ENCODE measurements at regions not wholly inside any gene's neighbourhood (a gene's known extent, or its start where the extent isn't known, plus 50 kb on each side); places are given as distances from the start of the nearest gene placed in this dataset.

GRCh38 chr5:15209053-15209762 lies 290.8 kb upstream of the FBXL7 start:
- CTCF ChIA-PET: no interaction called here
- no peak for ATAC-seq
- no peaks in the 10 kb centered on the region for H3K36me3 Mint-ChIP-seq (ENCODE audit: low read depth)
- H3K27ac Mint-ChIP-seq: no peak overlapping the region
- POLR2A ChIA-PET: no interaction called here
- H3K4me3 Mint-ChIP-seq: no peak overlapping the region
- H3K27me3 Mint-ChIP-seq (ENCODE audit: low read depth): no peaks in the 10 kb centered on the region
- H3K4me1 Mint-ChIP-seq (ENCODE audit: low read depth): no peaks in the 10 kb centered on the region
- peaks cover 9% of the 10 kb centered on the region for H3K9me3 Mint-ChIP-seq (ENCODE audit: insufficient read depth)
- DNase-seq: no peak

- Mint-ChIP-seq H3K4me3 (no peak overlapping the region), H3K36me3 (ENCODE audit: low read depth) (no peaks in the 10 kb centered on the region), H3K9me3 (ENCODE audit: insufficient read depth) (peaks cover 16% of the 10 kb centered on the region), H3K27ac (no peak overlapping the region), H3K27me3 (ENCODE audit: low read depth) (no peaks in the 10 kb centered on the region), H3K4me1 (ENCODE audit: low read depth) (no peaks in the 10 kb centered on the region)
- ChIA-PET CTCF (no interaction called here), POLR2A (no interaction called here)
- ATAC-seq (no peak), DNase-seq (no peak)
Observed at GRCh38 chr5:15206133-15206532, 293.8 kb upstream of the FBXL7 start.

DNA sequence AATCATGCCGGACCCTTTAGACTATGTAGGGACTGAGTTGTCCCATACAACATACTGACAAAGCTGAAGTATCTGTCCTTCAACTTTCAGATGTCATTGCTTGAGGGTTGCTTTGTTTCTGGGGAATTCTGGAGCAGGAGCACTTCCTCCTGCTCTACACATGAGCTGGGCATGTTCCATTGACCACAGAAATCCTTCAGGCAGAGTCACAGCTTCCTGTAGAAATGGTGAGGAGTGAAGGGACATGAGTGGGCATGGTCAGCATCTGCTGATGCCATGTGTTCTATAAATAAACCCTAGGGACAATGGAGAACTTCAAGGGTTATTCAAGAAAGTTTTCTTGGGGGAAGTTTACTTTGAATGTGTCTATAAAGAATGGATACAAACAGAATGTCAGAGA lies 296.6 kb upstream of the FBXL7 start:
- Mint-ChIP-seq H3K4me3 (no peak overlapping the region), H3K27ac (no peak overlapping the region), H3K27me3 (ENCODE audit: low read depth) (no peaks in the 10 kb centered on the region), H3K4me1 (ENCODE audit: low read depth) (no peaks in the 10 kb centered on the region), H3K36me3 (ENCODE audit: low read depth) (no peaks in the 10 kb centered on the region), H3K9me3 (ENCODE audit: insufficient read depth) (peaks cover 17% of the 10 kb centered on the region)
- no peak for DNase-seq
- ChIA-PET POLR2A (no interaction called here), CTCF (no interaction called here)
- no peak for ATAC-seq

DNA sequence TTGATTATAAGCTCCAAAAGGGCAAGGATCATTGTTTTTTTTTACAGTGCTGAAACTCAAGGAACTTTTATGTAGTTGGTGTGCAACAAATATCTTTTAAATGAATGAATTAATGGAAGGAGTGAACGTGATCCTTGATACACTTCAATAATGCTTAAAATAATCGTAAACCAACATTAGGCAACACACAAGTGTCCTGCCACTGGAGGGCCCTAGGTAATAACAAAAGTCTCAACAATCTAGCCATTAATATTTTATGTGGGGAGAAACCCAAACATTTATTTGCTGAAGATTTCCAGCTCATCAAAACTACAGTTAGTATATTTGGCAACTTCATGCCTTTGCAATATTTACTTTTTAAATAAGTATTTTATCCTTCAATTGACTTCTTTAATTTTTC lies 309.0 kb upstream of the FBXL7 start:
- DNase-seq (no peak), ATAC-seq (no peak)
- ChIA-PET CTCF (no interaction called here), POLR2A (no interaction called here)
- Mint-ChIP-seq H3K4me3 (no peak overlapping the region), H3K4me1 (ENCODE audit: low read depth) (no peaks in the 10 kb centered on the region), H3K27ac (no peak overlapping the region), H3K27me3 (ENCODE audit: low read depth) (no peaks in the 10 kb centered on the region), H3K36me3 (ENCODE audit: low read depth) (no peaks in the 10 kb centered on the region), H3K9me3 (ENCODE audit: insufficient read depth) (peaks cover 18% of the 10 kb centered on the region)

- DNase-seq (no peak), ATAC-seq (no peak)
- Mint-ChIP-seq H3K27ac (no peak overlapping the region), H3K4me3 (no peak overlapping the region), H3K36me3 (ENCODE audit: low read depth) (no peaks in the 10 kb centered on the region), H3K9me3 (ENCODE audit: insufficient read depth) (no peaks in the 10 kb centered on the region), H3K4me1 (ENCODE audit: low read depth) (no peaks in the 10 kb centered on the region), H3K27me3 (ENCODE audit: low read depth) (no peaks in the 10 kb centered on the region)
- POLR2A ChIA-PET: no interaction called here
- CTCF ChIA-PET: no interaction called here
Observed at GRCh38 chr5:15183520-15183919, 311.9 kb upstream of the ANKH start.

- ChIA-PET POLR2A (no interaction called here), CTCF (no interaction called here)
- ATAC-seq (no peak), DNase-seq (no peak)
- no peak overlapping the region for H3K27ac Mint-ChIP-seq
- H3K36me3 Mint-ChIP-seq (ENCODE audit: low read depth): no peaks in the 10 kb centered on the region
- peaks cover 11% of the 10 kb centered on the region for H3K9me3 Mint-ChIP-seq (ENCODE audit: insufficient read depth)
- no peak overlapping the region for H3K4me3 Mint-ChIP-seq
- H3K27me3 Mint-ChIP-seq (ENCODE audit: low read depth): no peaks in the 10 kb centered on the region
- H3K4me1 Mint-ChIP-seq (ENCODE audit: low read depth): no peaks in the 10 kb centered on the region
Observed at GRCh38 chr5:15170173-15170572, 298.6 kb upstream of the ANKH start.

DNA sequence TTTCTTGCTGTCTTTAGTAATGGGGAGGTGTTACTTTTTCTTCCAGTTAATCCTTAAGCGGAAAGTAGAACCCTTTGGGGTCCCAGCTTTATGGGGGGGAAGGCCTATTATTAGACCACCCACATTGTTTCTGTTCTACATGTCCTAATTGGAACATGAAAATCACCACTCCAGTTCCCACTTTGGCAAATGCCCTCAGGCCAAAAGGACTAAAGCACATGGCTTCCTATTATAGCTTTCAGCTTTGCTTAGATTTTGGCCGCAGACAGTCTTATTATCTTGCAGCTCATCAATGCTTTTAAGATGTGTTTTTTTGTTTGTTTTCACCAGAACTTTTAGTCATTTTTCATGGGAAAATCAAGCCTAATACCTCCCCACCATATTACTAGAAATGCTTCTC lies 296.8 kb upstream of the ANKH start:
- no peaks in the 10 kb centered on the region for H3K36me3 Mint-ChIP-seq (ENCODE audit: low read depth)
- CTCF ChIA-PET: no interaction called here
- H3K27me3 Mint-ChIP-seq (ENCODE audit: low read depth): no peaks in the 10 kb centered on the region
- H3K4me1 Mint-ChIP-seq (ENCODE audit: low read depth): no peaks in the 10 kb centered on the region
- DNase-seq (no peak), ATAC-seq (no peak)
- POLR2A ChIA-PET: no interaction called here
- H3K9me3 Mint-ChIP-seq (ENCODE audit: insufficient read depth): peaks cover 11% of the 10 kb centered on the region
- H3K4me3 Mint-ChIP-seq: no peak overlapping the region
- no peak overlapping the region for H3K27ac Mint-ChIP-seq

GRCh38 chr5:15160091-15160490 lies 288.5 kb upstream of the ANKH start:
- H3K27me3 Mint-ChIP-seq (ENCODE audit: low read depth): no peaks in the 10 kb centered on the region
- H3K4me3 Mint-ChIP-seq: no peak overlapping the region
- DNase-seq: no peak
- ChIA-PET POLR2A (no interaction called here), CTCF (no interaction called here)
- no peaks in the 10 kb centered on the region for H3K4me1 Mint-ChIP-seq (ENCODE audit: low read depth)
- peaks cover 4% of the 10 kb centered on the region for H3K9me3 Mint-ChIP-seq (ENCODE audit: insufficient read depth)
- ATAC-seq: no peak
- no peaks in the 10 kb centered on the region for H3K36me3 Mint-ChIP-seq (ENCODE audit: low read depth)
- H3K27ac Mint-ChIP-seq: no peak overlapping the region

DNA sequence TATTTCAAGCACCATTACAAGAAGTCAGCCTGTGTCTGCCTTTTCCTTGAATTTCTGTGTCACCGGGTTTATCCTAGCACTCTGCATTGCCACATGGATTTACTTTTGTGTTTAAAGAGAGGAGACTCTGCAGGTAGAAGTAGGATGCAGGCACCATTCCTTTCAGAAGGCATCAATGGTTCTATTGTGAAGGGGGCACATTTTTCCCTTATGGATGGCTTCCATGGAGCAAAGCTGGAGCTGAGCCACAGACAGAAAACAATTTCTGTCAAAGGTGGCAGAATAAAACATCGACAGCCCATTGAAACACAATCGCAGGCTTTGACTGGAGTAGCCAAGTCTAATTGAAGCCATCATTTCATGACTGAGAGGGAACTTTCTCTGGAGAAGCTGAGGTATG lies 288.0 kb upstream of the ANKH start:
- no peaks in the 10 kb centered on the region for H3K27me3 Mint-ChIP-seq (ENCODE audit: low read depth)
- POLR2A ChIA-PET: no interaction called here

GRCh38 chr5:15142458-15142857 lies 270.9 kb upstream of the ANKH start:
- Mint-ChIP-seq H3K9me3 (ENCODE audit: insufficient read depth) (no peaks in the 10 kb centered on the region), H3K4me1 (ENCODE audit: low read depth) (no peaks in the 10 kb centered on the region), H3K4me3 (no peak overlapping the region), H3K27ac (no peak overlapping the region), H3K27me3 (ENCODE audit: low read depth) (no peaks in the 10 kb centered on the region), H3K36me3 (ENCODE audit: low read depth) (no peaks in the 10 kb centered on the region)
- CTCF ChIA-PET: no interaction called here
- DNase-seq (no peak), ATAC-seq (no peak)
- POLR2A ChIA-PET: no interaction called here

More for the DNA sequence above, 288.0 kb upstream of the ANKH start:
- CTCF ChIA-PET: no interaction called here
- ATAC-seq (no peak), DNase-seq (no peak)
- Mint-ChIP-seq H3K36me3 (ENCODE audit: low read depth) (no peaks in the 10 kb centered on the region), H3K4me1 (ENCODE audit: low read depth) (no peaks in the 10 kb centered on the region), H3K9me3 (ENCODE audit: insufficient read depth) (peaks cover 4% of the 10 kb centered on the region), H3K4me3 (no peak overlapping the region), H3K27ac (no peak overlapping the region)

DNA sequence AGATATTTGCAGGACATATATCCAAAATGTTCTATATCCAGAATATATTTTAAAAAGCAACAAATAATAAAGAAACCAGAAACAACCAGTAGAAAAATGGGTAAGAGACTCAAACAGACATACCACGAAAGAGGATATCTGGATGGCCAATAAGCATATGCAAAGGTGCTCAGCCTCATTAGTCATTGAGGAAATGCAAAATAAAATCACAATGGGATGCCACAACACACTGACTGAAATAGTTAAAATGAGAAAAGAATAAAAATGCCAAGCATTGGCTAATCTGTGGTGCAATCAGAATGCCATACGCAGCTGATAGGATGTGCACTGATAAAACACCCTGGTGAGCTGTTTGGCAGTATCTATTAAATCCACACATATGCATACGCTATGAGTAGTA lies 265.8 kb upstream of the ANKH start:
- H3K4me1 Mint-ChIP-seq (ENCODE audit: low read depth): no peaks in the 10 kb centered on the region
- ChIA-PET POLR2A (no interaction called here), CTCF (no interaction called here)

GRCh38 chr5:15135661-15136060 lies 264.1 kb upstream of the ANKH start:
- Mint-ChIP-seq H3K27ac (no peak overlapping the region), H3K36me3 (ENCODE audit: low read depth) (no peaks in the 10 kb centered on the region), H3K27me3 (ENCODE audit: low read depth) (no peaks in the 10 kb centered on the region), H3K4me3 (no peak overlapping the region), H3K4me1 (ENCODE audit: low read depth) (no peaks in the 10 kb centered on the region), H3K9me3 (ENCODE audit: insufficient read depth) (peaks cover 9% of the 10 kb centered on the region)
- DNase-seq (no peak), ATAC-seq (no peak)
- CTCF ChIA-PET: no interaction called here
- POLR2A ChIA-PET: interaction anchor here (0.7 kb wide), 1 partner anchor 1290 kb away, joined by 4 read pairs; no protein-coding TSS in a partner anchor

More for the DNA sequence above, 265.8 kb upstream of the ANKH start:
- H3K27me3 Mint-ChIP-seq (ENCODE audit: low read depth): no peaks in the 10 kb centered on the region
- H3K4me3 Mint-ChIP-seq: no peak overlapping the region
- no peak for DNase-seq
- no peaks in the 10 kb centered on the region for H3K36me3 Mint-ChIP-seq (ENCODE audit: low read depth)
- no peak overlapping the region for H3K27ac Mint-ChIP-seq
- peaks cover 4% of the 10 kb centered on the region for H3K9me3 Mint-ChIP-seq (ENCODE audit: insufficient read depth)
- ATAC-seq: no peak

GRCh38 chr5:15133456-15133965 lies 261.9 kb upstream of the ANKH start:
- Mint-ChIP-seq H3K27ac (no peak overlapping the region), H3K9me3 (ENCODE audit: insufficient read depth) (peaks cover 16% of the 10 kb centered on the region), H3K36me3 (ENCODE audit: low read depth) (no peaks in the 10 kb centered on the region), H3K27me3 (ENCODE audit: low read depth) (no peaks in the 10 kb centered on the region), H3K4me1 (ENCODE audit: low read depth) (no peaks in the 10 kb centered on the region), H3K4me3 (no peak overlapping the region)
- POLR2A ChIA-PET: no interaction called here
- no peak for DNase-seq
- CTCF ChIA-PET: no interaction called here
- no peak for ATAC-seq

All from activated CD8-positive, alpha-beta T cell treated with anti-CD3 and anti-CD28 coated beads, Interleukin-2, amount 10 ng/mL, durations not matched to agents 7 days and 5 days (primary cell).